ENCODE measurements at regions not wholly inside any gene's neighbourhood (a gene's known extent, or its start where the extent isn't known, plus 50 kb on each side); places are given as distances from the start of the nearest gene placed in this dataset.

DNA sequence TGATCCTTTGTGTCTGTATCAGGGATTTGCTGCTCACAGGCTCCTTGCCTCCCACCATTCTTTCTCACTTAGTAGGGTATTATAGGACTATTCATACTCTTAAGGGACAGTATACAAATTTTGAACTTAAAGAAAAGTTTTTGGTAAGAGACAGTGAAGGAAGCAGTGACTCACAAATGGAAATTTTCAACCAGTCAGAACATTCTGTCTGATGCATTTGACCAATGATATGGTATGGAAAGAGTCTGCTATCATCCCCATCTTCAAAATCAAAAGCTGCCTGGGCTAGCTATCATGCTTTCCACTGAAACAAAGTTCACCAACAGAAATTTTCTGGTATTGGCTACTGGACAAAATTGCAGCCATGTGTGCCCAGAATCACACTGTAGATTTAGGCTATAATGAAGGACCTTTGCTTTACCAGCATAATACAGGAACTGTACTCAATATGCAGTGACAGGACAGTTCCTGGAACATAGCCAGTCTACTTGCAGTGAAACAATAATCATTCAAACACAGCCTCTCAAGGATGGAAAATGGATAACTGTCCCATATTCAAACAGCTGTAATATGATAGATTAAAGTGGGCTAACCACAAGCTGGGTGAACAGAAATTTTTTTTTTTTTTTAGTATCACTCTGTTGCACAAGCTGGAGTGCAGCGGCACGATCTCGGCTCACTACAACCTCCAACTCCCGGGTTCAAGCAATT lies 109.0 kb upstream of the ACSL4 start:
- Histone ChIP-seq H3K27ac (ENCODE audit: insufficient read depth, low read length, poor library complexity, severe bottlenecking) (no peak overlapping the region), H3K36me3 (ENCODE audit: control insufficient read depth, insufficient read depth, low read length) (no peaks in the 10 kb centered on the region), H3K9me3 (ENCODE audit: control insufficient read depth, low read length) (no peaks in the 10 kb centered on the region), H3K27me3 (replicated peaks; ENCODE audit: control insufficient read depth, insufficient read depth, low read length, poor library complexity, severe bottlenecking) (no peaks in the 10 kb centered on the region), H3K4me3 (ENCODE audit: insufficient read depth, low read depth, low read length, poor library complexity, severe bottlenecking) (no peak overlapping the region), H3K4me1 (ENCODE audit: control insufficient read depth, insufficient read depth, low read length, poor library complexity, severe bottlenecking) (no peaks in the 10 kb centered on the region)
- DNase-seq, result no peak

DNA sequence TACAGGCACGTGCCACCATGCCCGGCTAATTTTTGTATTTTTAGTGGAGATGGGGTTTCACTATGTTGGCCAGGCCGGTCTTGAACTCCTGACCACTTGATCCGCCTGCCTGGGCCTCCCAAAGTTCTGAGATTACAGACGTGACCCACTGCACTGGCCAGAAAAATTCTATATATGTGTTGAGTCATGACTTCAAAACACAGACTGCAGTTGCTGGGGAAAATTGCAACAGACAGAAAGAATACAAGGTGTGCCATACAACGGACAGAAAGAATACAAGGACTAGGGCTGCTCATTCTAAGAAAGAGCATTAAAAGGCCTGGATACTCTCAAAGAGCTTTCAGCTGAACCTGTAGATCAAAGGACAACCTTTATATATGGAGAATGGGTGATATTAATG lies 109.6 kb upstream of the ACSL4 start:
- H3K36me3 ChIP-seq (ENCODE audit: control insufficient read depth, insufficient read depth, low read length), result no peaks in the 10 kb centered on the region
- no peaks in the 10 kb centered on the region for H3K9me3 ChIP-seq (ENCODE audit: control insufficient read depth, low read length)
- no peak overlapping the region for H3K4me3 ChIP-seq (ENCODE audit: insufficient read depth, low read depth, low read length, poor library complexity, severe bottlenecking)
- no peaks in the 10 kb centered on the region for H3K27me3 ChIP-seq (replicated peaks; ENCODE audit: control insufficient read depth, insufficient read depth, low read length, poor library complexity, severe bottlenecking)
- H3K4me1 ChIP-seq (ENCODE audit: control insufficient read depth, insufficient read depth, low read length, poor library complexity, severe bottlenecking), result no peaks in the 10 kb centered on the region
- H3K27ac ChIP-seq (ENCODE audit: insufficient read depth, low read length, poor library complexity, severe bottlenecking), result no peak overlapping the region
- DNase-seq, result no peak

DNA sequence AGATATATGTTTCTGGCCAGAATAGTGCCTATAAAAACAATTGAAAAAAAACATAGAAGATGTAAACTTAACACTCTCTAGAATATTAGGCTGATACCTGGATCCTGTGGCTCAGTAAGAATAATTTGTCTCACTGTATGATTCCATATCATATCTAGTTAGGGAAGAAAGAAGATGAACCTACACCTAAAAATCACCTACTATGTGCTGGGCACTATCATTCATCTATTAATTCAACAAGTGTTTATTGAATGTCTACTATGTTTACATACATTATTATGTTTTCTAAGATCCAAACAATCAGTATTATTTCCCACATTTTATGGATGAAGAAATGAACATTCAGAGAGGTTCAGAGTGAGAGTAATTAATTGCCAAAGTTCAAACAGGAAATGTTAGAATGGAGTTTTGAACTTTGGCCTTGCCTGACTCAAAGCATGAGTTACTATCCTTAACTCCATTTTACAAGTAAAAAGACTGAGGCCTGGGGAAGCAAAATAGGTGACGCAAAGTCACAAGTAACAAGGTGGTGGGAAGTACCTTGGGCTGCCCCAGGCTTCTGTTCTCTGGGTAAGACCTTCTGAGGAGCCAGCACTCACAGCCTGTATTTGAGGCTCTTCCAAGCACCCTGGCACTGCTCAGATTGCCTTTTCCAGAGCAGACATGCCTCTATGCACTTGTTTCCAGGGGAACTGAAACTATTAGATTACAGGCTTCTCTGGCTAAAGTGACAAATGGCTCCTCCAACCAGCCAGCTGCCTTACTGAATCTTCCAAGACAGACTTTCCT lies 111.1 kb upstream of the ACSL4 start:
- H3K27ac ChIP-seq (ENCODE audit: insufficient read depth, low read length, poor library complexity, severe bottlenecking), result no peak overlapping the region
- no peak for DNase-seq
- H3K9me3 ChIP-seq (ENCODE audit: control insufficient read depth, low read length), result no peaks in the 10 kb centered on the region
- H3K4me1 ChIP-seq (ENCODE audit: control insufficient read depth, insufficient read depth, low read length, poor library complexity, severe bottlenecking), result no peaks in the 10 kb centered on the region
- no peaks in the 10 kb centered on the region for H3K36me3 ChIP-seq (ENCODE audit: control insufficient read depth, insufficient read depth, low read length)
- H3K27me3 ChIP-seq (replicated peaks; ENCODE audit: control insufficient read depth, insufficient read depth, low read length, poor library complexity, severe bottlenecking), result no peaks in the 10 kb centered on the region
- no peak overlapping the region for H3K4me3 ChIP-seq (ENCODE audit: insufficient read depth, low read depth, low read length, poor library complexity, severe bottlenecking)

DNA sequence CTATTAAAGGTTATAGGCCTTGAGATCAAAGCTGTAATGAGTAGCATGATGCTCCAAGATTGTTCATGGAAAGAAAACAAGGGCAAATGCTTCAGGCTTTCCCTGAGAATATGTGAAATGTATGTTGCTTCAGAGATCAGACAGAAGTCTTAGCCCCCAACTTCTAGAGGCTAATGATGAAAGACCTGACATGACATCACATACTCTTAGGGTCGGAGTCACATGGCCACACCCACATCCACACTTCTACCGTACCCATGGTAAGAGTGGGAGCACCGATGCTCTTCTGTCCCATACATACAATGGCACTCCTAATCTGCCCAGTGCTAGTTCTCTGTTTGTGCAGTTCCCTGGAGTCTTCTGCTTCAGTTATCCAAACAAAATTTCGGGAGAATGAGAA lies 111.9 kb upstream of the ACSL4 start:
- no peaks in the 10 kb centered on the region for H3K4me1 ChIP-seq (ENCODE audit: control insufficient read depth, insufficient read depth, low read length, poor library complexity, severe bottlenecking)

DNA sequence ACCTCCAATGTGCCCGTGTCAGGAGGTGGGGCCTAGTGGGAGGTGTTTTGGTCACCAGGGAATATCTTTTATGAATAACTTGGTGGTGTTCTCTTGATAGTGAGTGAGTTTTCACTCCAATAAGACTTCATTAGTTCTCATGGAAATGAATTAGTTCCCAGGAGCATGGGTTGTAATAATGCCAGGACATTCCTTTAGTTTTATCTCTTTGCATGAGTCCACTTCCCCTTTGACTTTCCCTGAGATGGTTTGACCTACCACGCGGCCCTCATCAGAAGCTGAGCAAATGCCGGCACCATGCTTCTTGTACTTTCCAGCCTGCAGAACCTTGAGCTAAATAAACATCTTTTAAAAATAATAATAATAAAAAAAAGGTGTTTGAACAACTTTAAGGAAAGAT lies 112.9 kb upstream of the ACSL4 start:
- Histone ChIP-seq H3K9me3 (ENCODE audit: control insufficient read depth, low read length) (no peaks in the 10 kb centered on the region), H3K4me1 (ENCODE audit: control insufficient read depth, insufficient read depth, low read length, poor library complexity, severe bottlenecking) (no peaks in the 10 kb centered on the region), H3K36me3 (ENCODE audit: control insufficient read depth, insufficient read depth, low read length) (no peaks in the 10 kb centered on the region), H3K27ac (ENCODE audit: insufficient read depth, low read length, poor library complexity, severe bottlenecking) (no peak overlapping the region), H3K27me3 (replicated peaks; ENCODE audit: control insufficient read depth, insufficient read depth, low read length, poor library complexity, severe bottlenecking) (no peaks in the 10 kb centered on the region), H3K4me3 (ENCODE audit: insufficient read depth, low read depth, low read length, poor library complexity, severe bottlenecking) (no peak overlapping the region)
- no peak for DNase-seq

More for the DNA sequence above, 111.9 kb upstream of the ACSL4 start:
- no peak overlapping the region for H3K27ac ChIP-seq (ENCODE audit: insufficient read depth, low read length, poor library complexity, severe bottlenecking)
- H3K36me3 ChIP-seq (ENCODE audit: control insufficient read depth, insufficient read depth, low read length), result no peaks in the 10 kb centered on the region
- H3K27me3 ChIP-seq (replicated peaks; ENCODE audit: control insufficient read depth, insufficient read depth, low read length, poor library complexity, severe bottlenecking), result no peaks in the 10 kb centered on the region
- no peaks in the 10 kb centered on the region for H3K9me3 ChIP-seq (ENCODE audit: control insufficient read depth, low read length)
- DNase-seq, result no peak
- no peak overlapping the region for H3K4me3 ChIP-seq (ENCODE audit: insufficient read depth, low read depth, low read length, poor library complexity, severe bottlenecking)

DNA sequence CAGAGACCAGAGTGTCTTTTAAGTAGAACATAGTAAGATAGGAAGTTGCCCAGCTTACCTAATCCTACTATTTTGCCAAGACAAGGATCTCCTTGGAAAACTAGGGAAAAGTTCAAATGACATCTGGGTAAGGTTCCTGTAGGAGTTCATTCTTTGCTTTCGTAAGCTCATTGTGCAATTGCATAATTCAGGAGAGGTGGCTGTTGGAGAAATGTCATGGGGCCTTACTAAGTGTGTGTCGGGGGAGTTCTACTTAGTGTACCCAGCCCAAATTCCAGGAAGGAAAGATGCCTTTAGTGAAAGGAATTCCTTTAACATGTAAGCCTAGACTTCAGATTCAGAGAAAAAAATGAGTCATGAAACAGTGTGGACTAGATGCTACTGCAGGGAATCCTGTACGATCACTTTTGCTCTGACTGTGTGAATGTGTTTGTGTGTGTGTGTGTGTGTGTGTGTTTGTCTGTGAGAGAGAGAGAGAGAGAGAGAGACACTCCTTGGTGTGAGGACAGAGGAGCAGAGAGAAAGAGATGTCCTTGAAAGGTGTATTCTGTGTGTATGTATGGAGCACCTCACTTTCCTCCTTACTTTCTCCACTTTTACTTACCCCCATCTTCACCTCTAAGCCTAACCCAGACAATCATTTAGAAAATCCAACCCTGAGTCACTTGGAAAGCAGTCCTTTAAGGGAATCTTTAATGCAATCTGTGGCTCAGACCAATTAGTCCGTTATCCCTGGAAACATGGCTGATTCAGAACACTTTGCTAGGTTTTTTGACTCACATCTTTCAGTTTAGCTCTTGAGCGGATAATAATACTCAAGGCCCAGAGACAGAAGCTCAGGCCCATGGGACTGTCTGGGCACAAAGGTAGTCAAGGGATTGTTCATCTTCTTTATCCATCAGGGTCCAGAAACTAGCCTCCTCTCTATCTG lies 114.5 kb upstream of the ACSL4 start:
- Histone ChIP-seq H3K27ac (ENCODE audit: insufficient read depth, low read length, poor library complexity, severe bottlenecking) (no peak overlapping the region), H3K36me3 (ENCODE audit: control insufficient read depth, insufficient read depth, low read length) (no peaks in the 10 kb centered on the region), H3K4me1 (ENCODE audit: control insufficient read depth, insufficient read depth, low read length, poor library complexity, severe bottlenecking) (no peaks in the 10 kb centered on the region), H3K27me3 (replicated peaks; ENCODE audit: control insufficient read depth, insufficient read depth, low read length, poor library complexity, severe bottlenecking) (no peaks in the 10 kb centered on the region), H3K9me3 (ENCODE audit: control insufficient read depth, low read length) (no peaks in the 10 kb centered on the region), H3K4me3 (ENCODE audit: insufficient read depth, low read depth, low read length, poor library complexity, severe bottlenecking) (no peak overlapping the region)
- no peak for DNase-seq

DNA sequence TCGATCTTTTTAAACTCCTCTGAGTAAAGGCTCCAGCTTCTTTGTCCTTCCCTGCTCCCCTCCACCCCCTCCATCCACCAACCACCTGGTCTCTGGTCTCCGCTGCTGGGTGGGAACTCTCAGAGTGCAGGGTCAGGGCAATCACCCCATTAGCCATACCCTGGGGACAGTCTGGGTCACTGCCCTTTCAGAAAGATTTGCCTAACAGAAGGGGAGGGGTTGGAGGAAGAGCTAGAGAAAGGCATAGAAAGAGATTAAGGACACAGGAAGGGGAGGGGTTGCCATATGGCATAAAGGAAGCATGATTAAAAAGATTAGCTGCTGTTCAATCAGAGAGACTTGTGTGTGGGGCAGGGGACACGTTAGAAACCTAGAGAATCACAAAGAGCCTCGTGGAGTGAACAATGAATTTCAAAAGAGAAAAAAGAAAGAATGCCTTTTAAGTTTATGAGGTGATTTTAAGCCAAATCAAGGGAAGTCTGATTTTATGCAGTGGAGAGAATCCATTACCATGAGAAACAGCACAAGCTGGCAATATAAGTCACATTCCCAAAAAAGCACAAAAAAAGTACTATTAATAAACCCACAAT lies 115.5 kb upstream of the ACSL4 start:
- Histone ChIP-seq H3K9me3 (ENCODE audit: control insufficient read depth, low read length) (no peaks in the 10 kb centered on the region), H3K4me1 (ENCODE audit: control insufficient read depth, insufficient read depth, low read length, poor library complexity, severe bottlenecking) (no peaks in the 10 kb centered on the region), H3K4me3 (ENCODE audit: insufficient read depth, low read depth, low read length, poor library complexity, severe bottlenecking) (no peak overlapping the region), H3K36me3 (ENCODE audit: control insufficient read depth, insufficient read depth, low read length) (no peaks in the 10 kb centered on the region), H3K27me3 (replicated peaks; ENCODE audit: control insufficient read depth, insufficient read depth, low read length, poor library complexity, severe bottlenecking) (no peaks in the 10 kb centered on the region), H3K27ac (ENCODE audit: insufficient read depth, low read length, poor library complexity, severe bottlenecking) (no peak overlapping the region)
- no peak for DNase-seq

DNA sequence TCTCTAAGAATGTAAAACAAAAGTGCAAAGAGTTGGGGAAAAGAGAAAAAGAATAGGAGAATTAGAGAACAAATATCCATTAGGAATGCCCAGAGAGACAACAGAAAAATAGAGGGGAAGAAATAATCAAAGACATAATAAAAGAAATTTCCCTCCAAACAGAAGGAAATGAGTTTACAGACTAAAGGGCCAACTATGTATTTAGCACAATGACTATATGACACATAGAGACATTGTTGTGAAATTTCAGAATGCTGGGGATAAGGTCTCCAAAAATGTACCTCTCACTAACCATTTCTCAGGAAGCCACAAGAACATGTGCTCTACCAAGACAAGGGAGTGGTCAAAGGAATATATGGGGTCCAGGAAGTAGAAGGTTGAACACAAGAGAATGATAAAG lies 121.0 kb upstream of the ACSL4 start:
- Histone ChIP-seq H3K4me3 (ENCODE audit: insufficient read depth, low read depth, low read length, poor library complexity, severe bottlenecking) (no peak overlapping the region), H3K27ac (ENCODE audit: insufficient read depth, low read length, poor library complexity, severe bottlenecking) (no peak overlapping the region), H3K36me3 (ENCODE audit: control insufficient read depth, insufficient read depth, low read length) (no peaks in the 10 kb centered on the region), H3K9me3 (ENCODE audit: control insufficient read depth, low read length) (no peaks in the 10 kb centered on the region), H3K27me3 (replicated peaks; ENCODE audit: control insufficient read depth, insufficient read depth, low read length, poor library complexity, severe bottlenecking) (no peaks in the 10 kb centered on the region), H3K4me1 (ENCODE audit: control insufficient read depth, insufficient read depth, low read length, poor library complexity, severe bottlenecking) (no peaks in the 10 kb centered on the region)
- no peak for DNase-seq

DNA sequence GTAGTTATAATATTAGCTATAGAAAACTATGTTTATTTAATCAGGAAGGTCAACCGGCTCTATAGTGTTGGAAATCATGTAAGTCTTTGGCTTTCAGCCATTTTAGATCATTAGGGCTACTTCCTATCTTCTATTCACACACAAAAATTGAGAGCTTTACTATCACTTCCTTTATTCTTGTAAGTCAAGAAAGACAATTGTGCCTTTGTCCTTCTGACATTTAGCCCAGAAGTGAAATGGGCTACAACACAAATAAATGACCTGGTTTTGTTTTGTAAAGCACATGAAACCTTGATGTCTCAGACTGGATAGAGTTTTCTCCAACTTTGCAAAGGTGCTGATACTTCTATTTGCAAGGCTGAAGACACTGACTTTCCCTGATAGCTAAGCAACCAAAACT lies 122.4 kb upstream of the ACSL4 start:
- H3K27ac ChIP-seq (ENCODE audit: insufficient read depth, low read length, poor library complexity, severe bottlenecking), result no peak overlapping the region
- no peaks in the 10 kb centered on the region for H3K9me3 ChIP-seq (ENCODE audit: control insufficient read depth, low read length)
- no peaks in the 10 kb centered on the region for H3K36me3 ChIP-seq (ENCODE audit: control insufficient read depth, insufficient read depth, low read length)
- no peak for DNase-seq
- no peaks in the 10 kb centered on the region for H3K27me3 ChIP-seq (replicated peaks; ENCODE audit: control insufficient read depth, insufficient read depth, low read length, poor library complexity, severe bottlenecking)
- no peak overlapping the region for H3K4me3 ChIP-seq (ENCODE audit: insufficient read depth, low read depth, low read length, poor library complexity, severe bottlenecking)
- H3K4me1 ChIP-seq (ENCODE audit: control insufficient read depth, insufficient read depth, low read length, poor library complexity, severe bottlenecking), result no peaks in the 10 kb centered on the region
